Cardiac muscle cell (in vitro differentiated cells and primary cell): ENCODE measurements at regions not wholly inside any gene's neighbourhood (a gene's known extent, or its start where the extent isn't known, plus 50 kb on each side); places are given as distances from the start of the nearest gene placed in this dataset.

Experiments
- DNase-seq, 2 donors: peaks; one replicate each; pipeline versions ENCODE4 v3.0.0 to v3.0.0-alpha.2; 2010 to 2017; ENCODE audit warnings: low read depth in 1 of 2, low spot score in 1 of 2
- H3K27ac ChIP-seq: fragments of 200-600 bp; sonication (generic); 2 replicates; pipeline ENCODE4 v1.5.1; 2016
- H3K27me3 ChIP-seq: fragments of 200-600 bp; sonication (generic); 2 replicates; pipeline ENCODE4 v1.6.0; 2016; ENCODE audit warnings: control low read depth
- H3K36me3 ChIP-seq: fragments of 200-600 bp; sonication (generic); 2 replicates; pipeline ENCODE4 v1.5.1; 2016; ENCODE audit warnings: control low read depth
- H3K4me1 ChIP-seq: fragments of 200-600 bp; sonication (generic); 2 replicates; pipeline ENCODE4 v1.8.1; 2017; ENCODE audit warnings: low read depth, mild to moderate bottlenecking, mixed run types
- H3K4me3 ChIP-seq: fragments of 200-600 bp; sonication (generic); 2 replicates; pipeline ENCODE4 v1.5.1; 2016; ENCODE audit warnings: mild to moderate bottlenecking
- H3K9me3 ChIP-seq: fragments of 200-600 bp; sonication (generic); 2 replicates; pipeline ENCODE4 v1.5.1; 2017; ENCODE audit warnings: low read depth, mild to moderate bottlenecking, control low read depth
- CTCF ChIP-seq: IDR thresholded peaks from 2 replicates; pipeline ENCODE4 v1.5.1; 2012; ENCODE audit warnings: low read depth, mild to moderate bottlenecking, low read length

GRCh38 chr3:6719999-6720398 is 140.9 kb upstream of the GRM7 start:
- no peak for DNase-seq
- no peak for TF ChIP-seq CTCF

GRCh38 chr3:6721491-6721890 is 139.4 kb upstream of the GRM7 start:
- Histone ChIP-seq H3K27me3 (no peaks in the 10 kb centered on the region), H3K4me3 (no peak overlapping the region), H3K4me1 (no peaks in the 10 kb centered on the region), H3K36me3 (no peaks in the 10 kb centered on the region), H3K9me3 (no peaks in the 10 kb centered on the region), H3K27ac (no peak overlapping the region)
- no peak for DNase-seq
- TF ChIP-seq CTCF, result no peak

More at GRCh38 chr3:6719999-6720398, 140.9 kb upstream of the GRM7 start:
- no peaks in the 10 kb centered on the region for H3K36me3 ChIP-seq
- no peak overlapping the region for H3K27ac ChIP-seq
- H3K9me3 ChIP-seq, result no peaks in the 10 kb centered on the region
- no peak overlapping the region for H3K4me3 ChIP-seq
- no peaks in the 10 kb centered on the region for H3K27me3 ChIP-seq
- H3K4me1 ChIP-seq, result no peaks in the 10 kb centered on the region

GRCh38 chr3:6723205-6723604 is 137.7 kb upstream of the GRM7 start:
- TF ChIP-seq CTCF, result no peak
- DNase-seq, result no peak
- Histone ChIP-seq H3K27me3 (no peaks in the 10 kb centered on the region), H3K4me3 (no peak overlapping the region), H3K9me3 (no peaks in the 10 kb centered on the region), H3K36me3 (no peaks in the 10 kb centered on the region), H3K27ac (no peak overlapping the region), H3K4me1 (no peaks in the 10 kb centered on the region)

- Histone ChIP-seq H3K27me3 (no peaks in the 10 kb centered on the region), H3K4me1 (no peaks in the 10 kb centered on the region), H3K36me3 (no peaks in the 10 kb centered on the region), H3K9me3 (no peaks in the 10 kb centered on the region), H3K27ac (no peak overlapping the region), H3K4me3 (no peak overlapping the region)
- no peak for DNase-seq
- TF ChIP-seq CTCF, result no peak
Observed at GRCh38 chr3:6726811-6727210, 134.1 kb upstream of the GRM7 start.

- no peak overlapping the region for H3K4me3 ChIP-seq
- H3K27ac ChIP-seq, result no peak overlapping the region
- H3K36me3 ChIP-seq, result no peaks in the 10 kb centered on the region
- DNase-seq, result no peak
- no peak for TF ChIP-seq CTCF
- H3K9me3 ChIP-seq, result no peaks in the 10 kb centered on the region
- no peaks in the 10 kb centered on the region for H3K27me3 ChIP-seq
- peaks cover 14% of the 10 kb centered on the region for H3K4me1 ChIP-seq
Observed at GRCh38 chr3:6732807-6733206, 128.1 kb upstream of the GRM7 start.

- H3K4me3 ChIP-seq, result no peak overlapping the region
Observed at GRCh38 chr3:6733699-6734394, 127.1 kb upstream of the GRM7 start.

More at GRCh38 chr3:6733699-6734394, 127.1 kb upstream of the GRM7 start:
- no peaks in the 10 kb centered on the region for H3K27me3 ChIP-seq
- no peaks in the 10 kb centered on the region for H3K36me3 ChIP-seq
- no peak overlapping the region for H3K27ac ChIP-seq
- no peak for DNase-seq
- peaks cover 16% of the 10 kb centered on the region for H3K4me1 ChIP-seq
- no peaks in the 10 kb centered on the region for H3K9me3 ChIP-seq
- no peak for TF ChIP-seq CTCF
